Fibroblast of lung (primary cell): ENCODE measurements at regions not wholly inside any gene's neighbourhood (a gene's known extent, or its start where the extent isn't known, plus 50 kb on each side); places are given as distances from the start of the nearest gene placed in this dataset.

Source experiments
- CTCF ChIP-seq, 2 donors: IDR thresholded peaks in 1 of 2; conservative IDR thresholded peaks in 1 of 2; 1 replicate in 1 of 2; 2 replicates in 1 of 2; pipeline ENCODE4 v1.5.1; 2011 to 2012; ENCODE audit warnings: low read length in 2 of 2, control low read depth in 1 of 2, inconsistent platforms in 1 of 2, low read depth in 1 of 2, mild to moderate bottlenecking in 1 of 2
- EZH2 ChIP-seq: IDR thresholded peaks from 2 replicates; pipeline ENCODE4 v1.5.1; 2012; ENCODE audit warnings: low read length, control low read depth, mild to moderate bottlenecking; ENCODE audit errors: missing control alignments

GRCh38 chr10:31219306-31219705 is 99.7 kb upstream of the ZEB1 start:
- TF ChIP-seq CTCF (conservative IDR thresholded peaks at IDR 0.05 in 1 of 2, IDR thresholded peaks at IDR 0.05 in 1 of 2; ENCODE audit: low read depth in 1 of 2, low read length in 2 of 2) (no peak), EZH2 (no peak)
